K562 (cell line): ENCODE measurements at regions not wholly inside any gene's neighbourhood (a gene's known extent, or its start where the extent isn't known, plus 50 kb on each side); places are given as distances from the start of the nearest gene placed in this dataset.

Source experiments
- ATAC-seq: fragments of 200-7000 bp; cut with Tn5 transposase; 3 replicates; pipeline ENCODE4 v1.9.1; 2020; ENCODE audit warnings: moderate library complexity
- BruUV-seq: library from RNA; stranded (reverse); fragments of 400-500 nt; replicated peaks from 2 replicates; lab custom pipeline; 2021; lab: Mats Ljungman, UMichigan
- CTCF ChIA-PET: fragments of 300-600 bp; formaldehyde crosslinking; extraction: SDS; loops from one replicate; lab custom pipeline; 2021; ENCODE audit warnings: low intra/inter-chr PET ratio; lab: Yijun Ruan, JAX
- POLR2A ChIA-PET: fragments of 300-600, 350-650 bp; sonication (Branson Sonifier 250); formaldehyde crosslinking; extraction: SDS; loops from one replicate; lab custom pipeline; 2021; ENCODE audit warnings: antibody characterized with exemption, inconsistent platforms; lab: Yijun Ruan, JAX
- DNase-seq, 4 experiments: peaks; one replicate each; pipeline versions ENCODE4 v3.0.0 to v3.0.0-alpha.2; 2011 to 2018; ENCODE audit warnings: low spot score in 3 of 4, mixed read lengths in 3 of 4; ENCODE audit errors: extremely low read depth in 1 of 4
- FAIRE-seq: peaks from 2 replicates; lab custom pipeline; 2011; peaks lifted over from hg19 to GRCh38; lab: Jason Lieb, UNC
- H2AFZ ChIP-seq: 2 replicates; pipeline ENCODE4 v1.6.0; 2011; ENCODE audit warnings: low read depth, low read length, control low read depth, inconsistent platforms
- H3K27ac ChIP-seq: fragments of 200-600 bp; 3 replicates; pipeline ENCODE4 v1.8.0; 2011; ENCODE audit warnings: low read depth, mild to moderate bottlenecking, control low read depth, inconsistent platforms, low read length, moderate library complexity, mixed read lengths; ENCODE audit errors: extremely low read depth
- H3K27me3 ChIP-seq, 2 experiments: fragments of 300-600 bp in 1 of 2; 2 replicates in 1 of 2; 3 replicates in 1 of 2; pipeline versions ENCODE4 v1.6.0 to v1.8.0; 2011; ENCODE audit warnings: inconsistent platforms in 2 of 2, low read length in 2 of 2, mild to moderate bottlenecking in 1 of 2, mixed read lengths in 1 of 2, moderate library complexity in 1 of 2; ENCODE audit not compliant: control insufficient read depth in 2 of 2, insufficient read depth in 2 of 2
- H3K36me3 ChIP-seq: fragments of 300-600 bp; 3 replicates; pipeline ENCODE4 v1.8.0; 2011; ENCODE audit warnings: mild to moderate bottlenecking, low read length, inconsistent platforms; ENCODE audit not compliant: control insufficient read depth, insufficient read depth
- H3K4me1 ChIP-seq, 2 experiments: fragments of 200-600 bp in 1 of 2; replicated peaks in 1 of 2; 2 replicates in 1 of 2; 3 replicates in 1 of 2; pipeline versions ENCODE4 v1.5.1 to v1.8.0; 2011; ENCODE audit warnings: inconsistent platforms in 2 of 2, low read length in 2 of 2, mild to moderate bottlenecking in 1 of 2, mixed read lengths in 1 of 2, moderate library complexity in 1 of 2; ENCODE audit not compliant: control insufficient read depth in 2 of 2, insufficient read depth in 2 of 2
- H3K4me2 ChIP-seq: 2 replicates; pipeline ENCODE4 v1.6.1; 2011; ENCODE audit warnings: low read length, control low read depth, inconsistent platforms, mixed read lengths; ENCODE audit not compliant: insufficient read depth
- H3K4me3 ChIP-seq: fragments of 200-600 bp; sonication (generic), shearing (Covaris generic); 2 replicates; pipeline ENCODE4 v1.5.1; 2016; ENCODE audit warnings: control low read depth, inconsistent platforms
- H3K79me2 ChIP-seq: fragments of 200-600 bp; 3 replicates; pipeline ENCODE4 v1.8.0; 2011; ENCODE audit warnings: low read length, inconsistent platforms; ENCODE audit not compliant: control insufficient read depth, insufficient read depth
- H3K9ac ChIP-seq, 2 experiments: 2 replicates each; pipeline versions ENCODE4 v1.6.0 to v1.6.1; 2011; ENCODE audit warnings: low read depth in 2 of 2, low read length in 2 of 2, control low read depth in 1 of 2, inconsistent platforms in 1 of 2, mild to moderate bottlenecking in 1 of 2, mixed read lengths in 1 of 2; ENCODE audit not compliant: insufficient read depth in 1 of 2
- H3K9me1 ChIP-seq: one replicate; pipeline ENCODE4 v1.6.0; 2011; ENCODE audit warnings: inconsistent platforms, mild to moderate bottlenecking, low read length, moderate library complexity; ENCODE audit not compliant: control insufficient read depth, insufficient read depth
- H3K9me3 ChIP-seq: replicated peaks from 2 replicates; pipeline ENCODE4 v1.5.1; 2011; ENCODE audit warnings: low read depth, low read length, inconsistent platforms; ENCODE audit not compliant: control insufficient read depth, insufficient read depth
- H4K20me1 ChIP-seq: replicated peaks from 2 replicates; pipeline ENCODE4 v1.6.1; 2011; ENCODE audit warnings: low read length, inconsistent platforms, mixed read lengths; ENCODE audit not compliant: control insufficient read depth, insufficient read depth
- CCAR2 ChIP-seq: fragments of 200-400 bp; formaldehyde crosslinking; IDR thresholded peaks from 2 replicates; pipeline ENCODE4 v1.6.1; 2017; ENCODE audit warnings: mild to moderate bottlenecking, low read depth, low read length
- FOXM1 ChIP-seq, 2 experiments: fragments of 450-650 bp in 1 of 2; sonication (generic) in 1 of 2; formaldehyde crosslinking in 1 of 2; IDR thresholded peaks; 2 replicates each; pipeline versions ENCODE4 v1.6.1 to v1.9.0; 2017 to 2022; ENCODE audit warnings: low read depth in 2 of 2, mild to moderate bottlenecking in 2 of 2, missing genetic modification reagents in 1 of 2, moderate library complexity in 1 of 2
- NR2F6 ChIP-seq: fragments of 450-650 bp; formaldehyde crosslinking; IDR thresholded peaks from 2 replicates; pipeline ENCODE4 v1.4.0; 2020; ENCODE audit warnings: mild to moderate bottlenecking
- SMARCE1 ChIP-seq: fragments of 450-650 bp; IDR thresholded peaks from 2 replicates; pipeline ENCODE4 v1.7.1; 2016; ENCODE audit warnings: mild to moderate bottlenecking
- SRSF7 ChIP-seq: fragments of 200-400 bp; formaldehyde crosslinking; optimal IDR thresholded peaks from 2 replicates; pipeline ENCODE3; 2017; ENCODE audit warnings: mild to moderate bottlenecking, low read depth, low read length
- ZNF12 ChIP-seq: sonication (generic); formaldehyde crosslinking; IDR thresholded peaks from 2 replicates; pipeline ENCODE4 v1.4.0; 2020; ENCODE audit warnings: mild to moderate bottlenecking, missing genetic modification reagents
- ZNF253 ChIP-seq: fragments of 250-450 bp; sonication (Bioruptor Pico); conservative IDR thresholded peaks from 2 replicates; pipeline ENCODE4 v1.6.1; 2021; ENCODE audit warnings: mild to moderate bottlenecking
- WGBS: fragments of 100-300 bp; shearing (Covaris generic); methylation state at CpG from one replicate; pipeline ENCODE4 v1.1.6; 2016; ENCODE audit warnings: low coverage, mixed read lengths; ENCODE audit not compliant: insufficient coverage; ENCODE audit errors: missing lambda C conversion rate; 5-methylcytosine and 5-hydroxymethylcytosine counted together
- in situ Hi-C: fragments of 300-500 bp; cut with MboI; formaldehyde crosslinking; loops from 4 replicates; pipeline ENCODE4 v1.15.0; 2018; ENCODE audit warnings: inconsistent platforms, mixed read lengths
- intact Hi-C: fragments of 100-400 bp; cut with micrococcal nuclease; formaldehyde crosslinking; loops from 2 replicates; pipeline ENCODE4 v1.14.2; 2022
- TF ChIP-seq, protein P1 (sequence below), 2 experiments: fragments of 450-650 bp; IDR thresholded peaks; 2 replicates each; pipeline ENCODE4 v1.6.1; 2018; ENCODE audit warnings: mild to moderate bottlenecking in 2 of 2, low read depth in 1 of 2; ENCODE audit not compliant: partially characterized antibody in 2 of 2
- TF ChIP-seq, protein P2 (sequence below): fragments of 450-650 bp; formaldehyde crosslinking; IDR thresholded peaks from 2 replicates; pipeline ENCODE4 v1.4.0; 2020; ENCODE audit warnings: mild to moderate bottlenecking

DNA sequence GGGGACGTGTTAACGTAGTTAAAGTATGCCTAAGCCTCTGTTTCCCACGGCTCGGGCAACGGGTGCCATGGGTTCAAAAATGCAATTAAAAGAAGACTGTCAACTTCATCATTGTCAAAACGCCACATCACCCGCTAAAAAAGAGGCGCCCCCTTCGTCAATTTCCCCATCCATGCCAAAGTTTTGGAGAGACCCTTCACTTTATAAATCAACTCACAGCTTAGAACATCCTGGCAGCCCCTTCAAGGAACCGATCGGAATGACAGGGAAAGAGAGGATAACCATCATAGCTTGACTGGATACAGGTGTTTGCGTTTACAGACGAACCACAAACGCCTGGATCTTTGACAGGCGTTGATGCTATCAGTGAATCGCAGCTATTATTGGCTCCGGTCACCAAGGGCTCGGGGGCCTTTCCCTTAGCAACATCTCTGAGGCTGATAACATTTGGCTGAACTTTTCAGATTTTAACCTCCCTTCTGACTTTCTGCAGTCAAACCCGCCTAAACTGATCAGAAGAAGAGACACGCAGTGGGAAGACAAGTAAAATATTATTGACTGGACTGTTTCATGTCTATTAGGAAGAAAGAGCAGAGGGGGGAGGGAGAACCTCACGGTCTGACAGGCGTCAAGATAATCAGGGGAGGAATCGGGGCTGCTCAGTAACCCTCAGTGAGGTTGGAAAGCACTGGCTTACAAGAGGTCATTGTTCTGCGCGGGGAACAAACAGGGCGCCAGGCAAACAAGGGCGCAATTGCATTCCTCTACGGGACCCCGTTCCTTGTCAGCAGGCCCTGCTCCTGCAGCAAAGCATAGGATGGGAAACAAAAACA lies 322.5 kb upstream of the ZNF507 start:
- no peak overlapping the region for H3K27ac ChIP-seq
- no peak overlapping the region for H3K9ac ChIP-seq
- no peaks in the 10 kb centered on the region for H3K36me3 ChIP-seq
- no peak overlapping the region for H2AFZ ChIP-seq
- 1% methylated on average over 29 of the region's 29 CpGs for WGBS
- no peak overlapping the region for H3K4me3 ChIP-seq
- no peaks in the 10 kb centered on the region for H4K20me1 ChIP-seq
- intact Hi-C loops (no loop called here), in situ Hi-C loops (no loop called here)
- peaks cover 3% of the 10 kb centered on the region for H3K9me1 ChIP-seq
- no peaks in the 10 kb centered on the region for H3K4me1 ChIP-seq
- DNase-seq (no peak), ATAC-seq (no peak), FAIRE-seq (no peak)
- TF ChIP-seq FOXM1 (IDR thresholded peaks at IDR 0.05; ENCODE audit: low read depth), result no peak
- TF ChIP-seq FOXM1 (CRISPR knock-in tag; IDR thresholded peaks at IDR 0.05; ENCODE audit: low read depth), result no peak
- no peak for TF ChIP-seq SMARCE1
- no peak for TF ChIP-seq NR2F6 (CRISPR knock-in tag)
- TF ChIP-seq, protein P1, sequence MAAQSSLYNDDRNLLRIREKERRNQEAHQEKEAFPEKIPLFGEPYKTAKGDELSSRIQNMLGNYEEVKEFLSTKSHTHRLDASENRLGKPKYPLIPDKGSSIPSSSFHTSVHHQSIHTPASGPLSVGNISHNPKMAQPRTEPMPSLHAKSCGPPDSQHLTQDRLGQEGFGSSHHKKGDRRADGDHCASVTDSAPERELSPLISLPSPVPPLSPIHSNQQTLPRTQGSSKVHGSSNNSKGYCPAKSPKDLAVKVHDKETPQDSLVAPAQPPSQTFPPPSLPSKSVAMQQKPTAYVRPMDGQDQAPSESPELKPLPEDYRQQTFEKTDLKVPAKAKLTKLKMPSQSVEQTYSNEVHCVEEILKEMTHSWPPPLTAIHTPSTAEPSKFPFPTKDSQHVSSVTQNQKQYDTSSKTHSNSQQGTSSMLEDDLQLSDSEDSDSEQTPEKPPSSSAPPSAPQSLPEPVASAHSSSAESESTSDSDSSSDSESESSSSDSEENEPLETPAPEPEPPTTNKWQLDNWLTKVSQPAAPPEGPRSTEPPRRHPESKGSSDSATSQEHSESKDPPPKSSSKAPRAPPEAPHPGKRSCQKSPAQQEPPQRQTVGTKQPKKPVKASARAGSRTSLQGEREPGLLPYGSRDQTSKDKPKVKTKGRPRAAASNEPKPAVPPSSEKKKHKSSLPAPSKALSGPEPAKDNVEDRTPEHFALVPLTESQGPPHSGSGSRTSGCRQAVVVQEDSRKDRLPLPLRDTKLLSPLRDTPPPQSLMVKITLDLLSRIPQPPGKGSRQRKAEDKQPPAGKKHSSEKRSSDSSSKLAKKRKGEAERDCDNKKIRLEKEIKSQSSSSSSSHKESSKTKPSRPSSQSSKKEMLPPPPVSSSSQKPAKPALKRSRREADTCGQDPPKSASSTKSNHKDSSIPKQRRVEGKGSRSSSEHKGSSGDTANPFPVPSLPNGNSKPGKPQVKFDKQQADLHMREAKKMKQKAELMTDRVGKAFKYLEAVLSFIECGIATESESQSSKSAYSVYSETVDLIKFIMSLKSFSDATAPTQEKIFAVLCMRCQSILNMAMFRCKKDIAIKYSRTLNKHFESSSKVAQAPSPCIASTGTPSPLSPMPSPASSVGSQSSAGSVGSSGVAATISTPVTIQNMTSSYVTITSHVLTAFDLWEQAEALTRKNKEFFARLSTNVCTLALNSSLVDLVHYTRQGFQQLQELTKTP (IDR thresholded peaks at IDR 0.05; ENCODE audit: low read depth in 1 of 2, partially characterized antibody in 2 of 2), result no peak
- TF ChIP-seq ZNF12 (CRISPR knock-in tag), result no peak
- no peak for TF ChIP-seq SRSF7
- TF ChIP-seq, protein P2, sequence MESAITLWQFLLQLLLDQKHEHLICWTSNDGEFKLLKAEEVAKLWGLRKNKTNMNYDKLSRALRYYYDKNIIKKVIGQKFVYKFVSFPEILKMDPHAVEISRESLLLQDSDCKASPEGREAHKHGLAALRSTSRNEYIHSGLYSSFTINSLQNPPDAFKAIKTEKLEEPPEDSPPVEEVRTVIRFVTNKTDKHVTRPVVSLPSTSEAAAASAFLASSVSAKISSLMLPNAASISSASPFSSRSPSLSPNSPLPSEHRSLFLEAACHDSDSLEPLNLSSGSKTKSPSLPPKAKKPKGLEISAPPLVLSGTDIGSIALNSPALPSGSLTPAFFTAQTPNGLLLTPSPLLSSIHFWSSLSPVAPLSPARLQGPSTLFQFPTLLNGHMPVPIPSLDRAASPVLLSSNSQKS (CRISPR knock-in tag), result no peak
- no peak for TF ChIP-seq CCAR2
- no peak for TF ChIP-seq ZNF253 (CRISPR knock-in tag)
- ChIA-PET CTCF (no interaction called here), POLR2A (interaction anchor here (0.5 to 0.7 kb wide), 2 partner anchors 14 to 219 kb away, joined by 3 read pairs; no protein-coding TSS in a partner anchor)
- H3K79me2 ChIP-seq, result no peaks in the 10 kb centered on the region
- no TSS peak for BruUV-seq
- H3K4me2 ChIP-seq, result no peak overlapping the region
- H3K9me3 ChIP-seq, result no peaks in the 10 kb centered on the region
- peaks cover 0 to 14% of the 10 kb centered on the region in 2 experiments; a peak in 2 of 5 replicates for H3K27me3 ChIP-seq
